Naive thymus-derived CD4-positive, alpha-beta T cell (primary cell): ENCODE measurements at regions not wholly inside any gene's neighbourhood (a gene's known extent, or its start where the extent isn't known, plus 50 kb on each side); places are given as distances from the start of the nearest gene placed in this dataset.

Experiments used
- ATAC-seq: fragments of 150-1000 bp; cut with Tn5 transposase; 2 replicates; pipeline ENCODE4 v1.10.0; 2021; ENCODE audit warnings: mild to moderate bottlenecking, moderate library complexity
- CTCF ChIA-PET: fragments of 350-600 bp; sonication (Branson Sonifier 250); formaldehyde crosslinking; loops from one replicate; lab custom pipeline; 2021; ENCODE audit warnings: antibody characterized with exemption; lab: Charles Lee
- POLR2A ChIA-PET: fragments of 350-600 bp; sonication (Branson Sonifier 250); formaldehyde crosslinking; loops from one replicate; lab custom pipeline; 2021; ENCODE audit warnings: antibody characterized with exemption, inconsistent platforms; lab: Charles Lee
- DNase-seq, 9 donors: peaks; one replicate each; pipeline versions ENCODE4 v3.0.0 to v3.0.0-alpha.2; 2020 to 2022; ENCODE audit warnings: mixed read lengths in 1 of 9
- H3K27ac ChIP-seq: one replicate; pipeline ENCODE4 v1.7.0; 2013; ENCODE audit warnings: mild to moderate bottlenecking, low read depth, low read length, moderate library complexity
- H3K27me3 ChIP-seq, 2 donors: one replicate each; pipeline ENCODE4 v1.7.0; 2013; ENCODE audit warnings: low read length in 2 of 2, mild to moderate bottlenecking in 2 of 2, moderate library complexity in 2 of 2; ENCODE audit not compliant: control insufficient read depth in 2 of 2, insufficient read depth in 2 of 2
- H3K36me3 ChIP-seq, 3 experiments: 1 replicate in 2 of 3; 2 replicates in 1 of 3; pipeline ENCODE4 v1.7.0; 2013; ENCODE audit warnings: low read length in 3 of 3, mild to moderate bottlenecking in 3 of 3, moderate library complexity in 1 of 3; ENCODE audit not compliant: insufficient read depth in 3 of 3, control insufficient read depth in 2 of 3
- H3K4me1 ChIP-seq, 2 donors: one replicate each; pipeline ENCODE4 v1.7.0; 2013; ENCODE audit warnings: low read length in 2 of 2, mild to moderate bottlenecking in 2 of 2, moderate library complexity in 1 of 2; ENCODE audit not compliant: control insufficient read depth in 2 of 2, insufficient read depth in 2 of 2
- H3K4me3 ChIP-seq: 2 replicates; pipeline ENCODE4 v1.7.0; 2013; ENCODE audit warnings: mild to moderate bottlenecking, low read length
- H3K9me3 ChIP-seq, 3 experiments: 1 replicate in 2 of 3; 2 replicates in 1 of 3; pipeline ENCODE4 v1.7.0; 2013; ENCODE audit warnings: low read length in 3 of 3; ENCODE audit not compliant: control insufficient read depth in 2 of 3
- H3K27ac Mint-ChIP-seq, 9 donors: one replicate each; pipeline ENCODE4 v1.8.0; 2020 to 2022; ENCODE audit warnings: mixed read lengths in 9 of 9, mild to moderate bottlenecking in 8 of 9, moderate library complexity in 5 of 9, inconsistent platforms in 2 of 9
- H3K27me3 Mint-ChIP-seq, 5 donors: one replicate each; pipeline ENCODE4 v1.8.0; 2021 to 2022; ENCODE audit warnings: mixed read lengths in 5 of 5, mild to moderate bottlenecking in 1 of 5
- H3K36me3 Mint-ChIP-seq, 5 donors: one replicate each; pipeline ENCODE4 v1.8.0; 2020 to 2022; ENCODE audit warnings: mixed read lengths in 5 of 5, mild to moderate bottlenecking in 3 of 5, inconsistent platforms in 1 of 5
- H3K4me1 Mint-ChIP-seq, 7 donors: one replicate each; pipeline ENCODE4 v1.8.0; 2020 to 2022; ENCODE audit warnings: mixed read lengths in 7 of 7, mild to moderate bottlenecking in 3 of 7, inconsistent platforms in 1 of 7
- H3K4me3 Mint-ChIP-seq, 10 donors: one replicate each; pipeline ENCODE4 v1.8.0; 2020 to 2022; ENCODE audit warnings: mild to moderate bottlenecking in 10 of 10, mixed read lengths in 10 of 10, moderate library complexity in 6 of 10, inconsistent platforms in 2 of 10
- H3K9me3 Mint-ChIP-seq, 11 donors: one replicate each; pipeline ENCODE4 v1.8.0; 2020 to 2022; ENCODE audit warnings: mixed read lengths in 11 of 11, mild to moderate bottlenecking in 4 of 11, inconsistent platforms in 1 of 11, moderate library complexity in 1 of 11
- intact Hi-C, 2 donors: fragments of 100-400 bp; cut with micrococcal nuclease; formaldehyde crosslinking; loops; one replicate each; pipeline ENCODE4 v1.15.1; 2023

DNA sequence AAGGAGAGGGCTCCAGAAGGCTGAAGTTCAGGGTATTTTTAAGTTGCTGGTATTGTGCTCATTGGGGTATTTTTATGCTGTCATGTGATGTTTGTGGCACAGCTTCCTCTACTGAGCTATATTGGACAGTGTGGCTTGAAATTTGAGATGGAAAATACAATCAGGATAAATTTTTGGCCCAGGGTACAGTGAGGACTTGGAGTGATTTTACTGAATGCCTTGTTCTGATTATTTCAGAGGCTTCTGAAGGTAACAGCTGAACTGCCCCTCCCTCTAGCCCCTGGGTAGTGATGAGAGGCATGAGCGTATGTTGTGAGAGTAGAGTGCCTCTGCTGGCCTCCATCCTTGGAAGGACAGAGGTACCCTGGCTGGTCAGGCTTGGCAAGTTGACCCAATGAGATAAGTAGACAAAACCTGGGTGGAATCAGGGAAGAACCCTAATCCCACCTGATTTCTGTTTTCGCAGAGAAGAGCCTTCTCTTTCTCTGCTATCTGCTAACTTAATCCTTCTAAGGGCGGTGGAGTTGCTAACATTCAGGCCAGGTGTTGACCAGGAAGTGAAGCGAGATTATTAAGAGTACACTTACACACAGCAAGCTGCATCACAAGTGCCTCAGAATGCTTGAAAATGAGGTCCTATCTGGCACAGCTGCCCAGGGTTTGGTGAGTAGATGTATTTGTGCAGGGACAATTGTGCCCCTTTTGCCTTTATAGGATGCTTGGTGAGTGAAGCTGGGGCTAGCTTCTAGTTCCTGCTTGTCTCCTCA lies 98.1 kb upstream of the CLSTN2 start:
- Mint-ChIP-seq H3K36me3 (no peaks in the 10 kb centered on the region), H3K4me3 (no peak overlapping the region), H3K9me3 (peaks cover 0 to 5% (median 0%) of the 10 kb centered on the region in 11 donors), H3K27me3 (peaks cover 0 to 9% (median 0%) of the 10 kb centered on the region in 5 donors), H3K27ac (no peak overlapping the region), H3K4me1 (no peaks in the 10 kb centered on the region)
- no peak for ATAC-seq
- H3K4me1 ChIP-seq = no peaks in the 10 kb centered on the region
- H3K27ac ChIP-seq = no peak overlapping the region
- ChIA-PET POLR2A (no interaction called here), CTCF (no interaction called here)
- H3K27me3 ChIP-seq = no peaks in the 10 kb centered on the region
- no peak for DNase-seq
- H3K4me3 ChIP-seq = no peak overlapping the region
- no peaks in the 10 kb centered on the region for H3K9me3 ChIP-seq
- H3K36me3 ChIP-seq = no peaks in the 10 kb centered on the region
- intact Hi-C loops = no loop called here

GRCh38 chr3:139835830-139836683 lies 98.9 kb upstream of the CLSTN2 start:
- ChIA-PET CTCF (no interaction called here), POLR2A (no interaction called here)
- intact Hi-C loops = no loop called here
- no peaks in the 10 kb centered on the region for H3K4me1 Mint-ChIP-seq
- H3K27ac Mint-ChIP-seq = no peak overlapping the region
- Histone ChIP-seq H3K36me3 (no peaks in the 10 kb centered on the region), H3K27ac (no peak overlapping the region), H3K27me3 (no peaks in the 10 kb centered on the region), H3K9me3 (no peaks in the 10 kb centered on the region), H3K4me3 (no peak overlapping the region), H3K4me1 (no peaks in the 10 kb centered on the region)
- H3K27me3 Mint-ChIP-seq = peaks cover 0 to 9% (median 0%) of the 10 kb centered on the region in 5 donors
- ATAC-seq (no peak), DNase-seq (no peak)
- no peak overlapping the region for H3K4me3 Mint-ChIP-seq
- no peaks in the 10 kb centered on the region for H3K36me3 Mint-ChIP-seq
- H3K9me3 Mint-ChIP-seq = peaks cover 0 to 5% (median 0%) of the 10 kb centered on the region in 11 donors

DNA sequence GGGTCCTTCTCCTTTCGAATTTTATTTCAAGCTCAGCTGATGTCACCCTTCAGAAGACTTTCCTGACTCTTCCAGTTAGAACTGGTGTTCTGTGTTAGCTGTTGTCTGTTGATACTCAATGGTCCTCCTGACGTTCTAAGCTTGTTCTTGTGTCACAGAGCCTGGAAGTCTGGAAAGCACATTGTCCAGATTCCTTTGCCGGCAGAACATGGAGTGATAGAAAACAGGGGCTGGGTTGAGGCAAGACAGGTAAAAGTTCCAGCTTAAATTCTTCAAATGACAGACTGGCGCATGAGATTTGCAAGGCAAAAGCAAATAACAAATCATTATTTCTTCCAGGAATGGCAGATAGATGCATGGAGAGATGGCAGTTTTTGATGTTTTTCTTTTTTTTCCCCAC lies 102.0 kb upstream of the CLSTN2 start:
- intact Hi-C loops = no loop called here
- H3K4me3 Mint-ChIP-seq = no peak overlapping the region
- H3K27ac Mint-ChIP-seq = no peak overlapping the region
- POLR2A ChIA-PET = no interaction called here
- no peaks in the 10 kb centered on the region for H3K9me3 ChIP-seq
- H3K9me3 Mint-ChIP-seq = peaks cover 0 to 3% (median 0%) of the 10 kb centered on the region in 11 donors
- no peak overlapping the region for H3K4me3 ChIP-seq
- peaks cover 0 to 24% (median 0%) of the 10 kb centered on the region in 5 donors for H3K27me3 Mint-ChIP-seq
- H3K4me1 Mint-ChIP-seq = no peaks in the 10 kb centered on the region
- no peak overlapping the region for H3K27ac ChIP-seq
- H3K27me3 ChIP-seq = no peaks in the 10 kb centered on the region
- CTCF ChIA-PET = no interaction called here
- no peaks in the 10 kb centered on the region for H3K36me3 Mint-ChIP-seq
- no peaks in the 10 kb centered on the region for H3K4me1 ChIP-seq
- no peak for DNase-seq
- H3K36me3 ChIP-seq = no peaks in the 10 kb centered on the region
- no peak for ATAC-seq

GRCh38 chr3:139830817-139831216 lies 104.2 kb upstream of the CLSTN2 start:
- ATAC-seq = no peak
- Histone ChIP-seq H3K4me3 (no peak overlapping the region), H3K9me3 (no peaks in the 10 kb centered on the region), H3K27me3 (no peaks in the 10 kb centered on the region), H3K4me1 (no peaks in the 10 kb centered on the region), H3K36me3 (no peaks in the 10 kb centered on the region), H3K27ac (no peak overlapping the region)
- Mint-ChIP-seq H3K4me1 (no peaks in the 10 kb centered on the region), H3K27me3 (peaks cover 0 to 22% (median 0%) of the 10 kb centered on the region in 5 donors), H3K4me3 (no peak overlapping the region), H3K36me3 (no peaks in the 10 kb centered on the region), H3K27ac (no peak overlapping the region), H3K9me3 (peaks cover 0 to 3% (median 0%) of the 10 kb centered on the region in 11 donors)
- no peak for DNase-seq
- ChIA-PET POLR2A (no interaction called here), CTCF (interaction anchor here (0.6 kb wide), 1 partner anchor 101 kb away, joined by 3 read pairs; no protein-coding TSS in a partner anchor)
- intact Hi-C loops = no loop called here

- H3K4me3 Mint-ChIP-seq = no peak overlapping the region
- Histone ChIP-seq H3K27me3 (no peaks in the 10 kb centered on the region), H3K9me3 (no peaks in the 10 kb centered on the region), H3K4me1 (no peaks in the 10 kb centered on the region), H3K36me3 (no peaks in the 10 kb centered on the region), H3K27ac (no peak overlapping the region), H3K4me3 (no peak overlapping the region)
- DNase-seq (no peak), ATAC-seq (no peak)
- no peak overlapping the region for H3K27ac Mint-ChIP-seq
- H3K36me3 Mint-ChIP-seq = peaks cover 0 to 4% (median 0%) of the 10 kb centered on the region in 5 donors
- H3K4me1 Mint-ChIP-seq = no peaks in the 10 kb centered on the region
- ChIA-PET POLR2A (no interaction called here), CTCF (no interaction called here)
- peaks cover 0 to 14% (median 0%) of the 10 kb centered on the region in 5 donors for H3K27me3 Mint-ChIP-seq
- intact Hi-C loops = no loop called here
- peaks cover 0 to 7% (median 0%) of the 10 kb centered on the region in 11 donors for H3K9me3 Mint-ChIP-seq
These were observed 107.2 kb upstream of the CLSTN2 start for GRCh38 chr3:139827833-139828232.

DNA sequence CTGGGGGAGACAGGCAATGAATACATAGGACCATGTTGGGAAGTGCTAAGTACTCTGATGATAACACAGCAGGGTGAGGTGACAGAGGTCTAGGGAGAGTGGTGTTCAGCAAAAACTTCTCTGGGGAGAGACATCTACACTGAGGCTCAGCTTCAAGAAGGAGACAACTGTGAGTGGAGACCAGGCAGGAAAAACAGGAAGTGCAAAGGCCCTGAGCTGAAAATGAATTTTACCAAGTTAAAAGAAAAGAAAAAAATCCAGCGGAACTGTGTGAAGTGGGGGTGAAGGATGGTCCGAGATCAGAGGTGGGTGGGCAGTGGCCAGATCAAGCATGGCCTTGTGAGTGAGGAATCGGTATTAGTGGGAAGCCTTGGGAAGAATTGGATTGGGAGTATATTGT lies 110.1 kb upstream of the CLSTN2 start:
- H3K36me3 ChIP-seq = no peaks in the 10 kb centered on the region
- H3K27me3 ChIP-seq = no peaks in the 10 kb centered on the region
- H3K36me3 Mint-ChIP-seq = peaks cover 0 to 4% (median 0%) of the 10 kb centered on the region in 5 donors
- ATAC-seq (peak; percentile 27), DNase-seq (no peak)
- no peak overlapping the region for H3K27ac Mint-ChIP-seq
- no peak overlapping the region for H3K4me3 Mint-ChIP-seq
- intact Hi-C loops = no loop called here
- ChIA-PET CTCF (no interaction called here), POLR2A (no interaction called here)
- H3K4me1 Mint-ChIP-seq = no peaks in the 10 kb centered on the region
- no peaks in the 10 kb centered on the region for H3K9me3 ChIP-seq
- no peaks in the 10 kb centered on the region for H3K4me1 ChIP-seq
- no peak overlapping the region for H3K4me3 ChIP-seq
- peaks cover 0 to 11% (median 2%) of the 10 kb centered on the region in 11 donors for H3K9me3 Mint-ChIP-seq
- H3K27ac ChIP-seq = no peak overlapping the region
- H3K27me3 Mint-ChIP-seq = peaks cover 0 to 4% (median 0%) of the 10 kb centered on the region in 5 donors
